CD14-positive monocyte (primary cell): ENCODE measurements at regions not wholly inside any gene's neighbourhood (a gene's known extent, or its start where the extent isn't known, plus 50 kb on each side); places are given as distances from the start of the nearest gene placed in this dataset.

Source experiments
- DNase-seq, 3 donors: peaks; one replicate each; pipeline ENCODE4 v3.0.0-alpha.2; 2011 to 2022
- H2AFZ ChIP-seq: 2 replicates; pipeline ENCODE4 v1.6.0; 2012; ENCODE audit warnings: mild to moderate bottlenecking, low read depth, low read length, inconsistent platforms; ENCODE audit not compliant: insufficient read depth, poor library complexity, severe bottlenecking
- H3K27ac ChIP-seq, 2 donors: 1 replicate in 1 of 2; 2 replicates in 1 of 2; pipeline ENCODE4 v1.5.1; 2012 to 2013; ENCODE audit warnings: low read length in 2 of 2, control low read depth in 1 of 2, inconsistent platforms in 1 of 2, low read depth in 1 of 2, mild to moderate bottlenecking in 1 of 2
- H3K27me3 ChIP-seq, 2 donors: one replicate each; pipeline versions ENCODE4 v1.6.0 to v1.6.1; 2011 to 2013; ENCODE audit warnings: low read length in 2 of 2; ENCODE audit not compliant: control insufficient read depth in 2 of 2, insufficient read depth in 2 of 2
- H3K36me3 ChIP-seq, 2 donors: replicated peaks in 1 of 2; 1 replicate in 1 of 2; 2 replicates in 1 of 2; pipeline versions ENCODE4 v1.5.1 to v1.6.1; 2012 to 2013; ENCODE audit warnings: low read length in 2 of 2, control low read depth in 1 of 2, inconsistent platforms in 1 of 2, mild to moderate bottlenecking in 1 of 2; ENCODE audit not compliant: insufficient read depth in 2 of 2, control insufficient read depth in 1 of 2
- H3K4me1 ChIP-seq, 2 donors: 1 replicate in 1 of 2; 2 replicates in 1 of 2; pipeline versions ENCODE4 v1.5.1 to v1.6.1; 2012 to 2013; ENCODE audit warnings: low read length in 2 of 2, control low read depth in 1 of 2, inconsistent platforms in 1 of 2, mild to moderate bottlenecking in 1 of 2, moderate library complexity in 1 of 2; ENCODE audit not compliant: insufficient read depth in 2 of 2, control insufficient read depth in 1 of 2
- H3K4me2 ChIP-seq: replicated peaks from 2 replicates; pipeline ENCODE3; 2012; ENCODE audit warnings: low read length, moderate library complexity, mild to moderate bottlenecking; ENCODE audit not compliant: poor library complexity, severe bottlenecking; ENCODE audit errors: extremely low read depth
- H3K4me3 ChIP-seq, 3 experiments: fragments of 200-600 bp in 1 of 3; sonication (generic) in 1 of 3; replicated peaks in 1 of 3; 1 replicate in 2 of 3; 2 replicates in 1 of 3; pipeline ENCODE4 v1.5.1; 2011 to 2013; ENCODE audit warnings: low read length in 3 of 3, mild to moderate bottlenecking in 3 of 3, control low read depth in 2 of 3, low read depth in 2 of 3, inconsistent platforms in 1 of 3, moderate library complexity in 1 of 3
- H3K79me2 ChIP-seq: 2 replicates; pipeline ENCODE4 v1.6.0; 2012; ENCODE audit warnings: mild to moderate bottlenecking, control low read depth, inconsistent platforms, low read length, moderate library complexity; ENCODE audit not compliant: insufficient read depth
- H3K9ac ChIP-seq: 2 replicates; pipeline ENCODE4 v1.6.0; 2017; ENCODE audit warnings: low read length, mild to moderate bottlenecking; ENCODE audit not compliant: insufficient read depth, poor library complexity, severe bottlenecking
- H3K9me3 ChIP-seq, 2 donors: replicated peaks in 1 of 2; 1 replicate in 1 of 2; 2 replicates in 1 of 2; pipeline versions ENCODE4 v1.5.1 to v1.6.1; 2012 to 2013; ENCODE audit warnings: low read length in 2 of 2, control low read depth in 1 of 2; ENCODE audit not compliant: control insufficient read depth in 1 of 2, insufficient read depth in 1 of 2
- H4K20me1 ChIP-seq: 2 replicates; pipeline ENCODE4 v1.6.0; 2012; ENCODE audit warnings: mild to moderate bottlenecking, low read length, control low read depth, moderate library complexity; ENCODE audit not compliant: insufficient read depth
- H3K27ac Mint-ChIP-seq, 7 donors: one replicate each; pipeline ENCODE4 v1.8.0; 2020; ENCODE audit warnings: mild to moderate bottlenecking in 7 of 7, mixed read lengths in 7 of 7, moderate library complexity in 6 of 7, inconsistent platforms in 2 of 7
- H3K27me3 Mint-ChIP-seq, 3 donors: one replicate each; pipeline ENCODE4 v1.8.0; 2021 to 2022; ENCODE audit warnings: low read depth in 3 of 3, mild to moderate bottlenecking in 3 of 3, mixed read lengths in 3 of 3, moderate library complexity in 3 of 3, inconsistent platforms in 1 of 3
- H3K36me3 Mint-ChIP-seq, 2 donors: one replicate each; pipeline ENCODE4 v1.8.0; 2020; ENCODE audit warnings: mixed read lengths in 2 of 2, inconsistent platforms in 1 of 2, mild to moderate bottlenecking in 1 of 2
- H3K4me1 Mint-ChIP-seq: one replicate; pipeline ENCODE4 v1.8.0; 2020; ENCODE audit warnings: mild to moderate bottlenecking, mixed read lengths
- H3K4me3 Mint-ChIP-seq, 2 donors: one replicate each; pipeline ENCODE4 v1.8.0; 2020; ENCODE audit warnings: mild to moderate bottlenecking in 2 of 2, mixed read lengths in 2 of 2, moderate library complexity in 1 of 2
- H3K9me3 Mint-ChIP-seq, 7 donors: one replicate each; pipeline ENCODE4 v1.8.0; 2020 to 2022; ENCODE audit warnings: mixed read lengths in 7 of 7, mild to moderate bottlenecking in 6 of 7, moderate library complexity in 6 of 7, inconsistent platforms in 2 of 7
- WGBS: methylation state at CpG from one replicate; pipeline ENCODE4 v1.1.5; 2013; ENCODE audit warnings: missing lambda C conversion rate; ENCODE audit not compliant: insufficient coverage; 5-methylcytosine and 5-hydroxymethylcytosine counted together
- intact Hi-C, 2 donors: fragments of 100-400 bp; cut with micrococcal nuclease; formaldehyde crosslinking; loops; one replicate each; pipeline versions ENCODE4 v1.15.0 to v1.15.1; 2023
- TF ChIP-seq, protein P1 (sequence below): fragments of 200-600 bp; IDR thresholded peaks from one replicate; pipeline ENCODE4 v1.8.0; 2022; ENCODE audit warnings: antibody characterized with exemption, mild to moderate bottlenecking

DNA sequence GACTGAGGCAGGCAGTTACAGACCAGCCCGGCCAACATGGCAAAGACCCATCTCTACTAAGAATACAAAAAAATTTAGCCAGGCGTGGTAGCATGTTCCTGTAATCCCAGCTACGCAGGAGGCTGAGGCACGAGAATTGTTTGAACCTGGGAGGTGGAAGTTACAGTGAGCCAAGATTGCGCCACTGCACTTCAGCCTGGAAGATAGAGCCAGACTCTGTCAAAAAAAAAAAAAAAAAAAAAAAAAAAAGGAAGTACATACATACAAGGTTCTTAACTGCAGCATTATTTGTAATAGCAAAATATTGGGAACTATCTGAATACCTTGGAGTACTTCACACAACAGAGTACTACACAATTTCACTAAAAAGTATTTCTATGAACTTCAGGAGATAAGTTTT lies 183.5 kb upstream of the OLIG3 start:
- Histone ChIP-seq H3K36me3 (no peaks in the 10 kb centered on the region), H2AFZ (no peak overlapping the region), H3K4me3 (no peak overlapping the region), H3K9me3 (no peaks in the 10 kb centered on the region), H3K4me2 (peak overlapping the region; percentile 6), H3K9ac (no peak overlapping the region), H3K79me2 (no peaks in the 10 kb centered on the region), H4K20me1 (no peaks in the 10 kb centered on the region), H3K27me3 (no peaks in the 10 kb centered on the region), H3K27ac (no peak overlapping the region), H3K4me1 (peaks cover 24 to 37% of the 10 kb centered on the region in 2 donors)
- TF ChIP-seq, protein P1, sequence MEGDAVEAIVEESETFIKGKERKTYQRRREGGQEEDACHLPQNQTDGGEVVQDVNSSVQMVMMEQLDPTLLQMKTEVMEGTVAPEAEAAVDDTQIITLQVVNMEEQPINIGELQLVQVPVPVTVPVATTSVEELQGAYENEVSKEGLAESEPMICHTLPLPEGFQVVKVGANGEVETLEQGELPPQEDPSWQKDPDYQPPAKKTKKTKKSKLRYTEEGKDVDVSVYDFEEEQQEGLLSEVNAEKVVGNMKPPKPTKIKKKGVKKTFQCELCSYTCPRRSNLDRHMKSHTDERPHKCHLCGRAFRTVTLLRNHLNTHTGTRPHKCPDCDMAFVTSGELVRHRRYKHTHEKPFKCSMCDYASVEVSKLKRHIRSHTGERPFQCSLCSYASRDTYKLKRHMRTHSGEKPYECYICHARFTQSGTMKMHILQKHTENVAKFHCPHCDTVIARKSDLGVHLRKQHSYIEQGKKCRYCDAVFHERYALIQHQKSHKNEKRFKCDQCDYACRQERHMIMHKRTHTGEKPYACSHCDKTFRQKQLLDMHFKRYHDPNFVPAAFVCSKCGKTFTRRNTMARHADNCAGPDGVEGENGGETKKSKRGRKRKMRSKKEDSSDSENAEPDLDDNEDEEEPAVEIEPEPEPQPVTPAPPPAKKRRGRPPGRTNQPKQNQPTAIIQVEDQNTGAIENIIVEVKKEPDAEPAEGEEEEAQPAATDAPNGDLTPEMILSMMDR: no peak
- H3K36me3 Mint-ChIP-seq: no peaks in the 10 kb centered on the region
- H3K9me3 Mint-ChIP-seq: no peaks in the 10 kb centered on the region
- peak overlapping the region in 6 of 7 donors; percentile 74 to 85 (median 83) for H3K27ac Mint-ChIP-seq
- peaks cover 0 to 2% (median 2%) of the 10 kb centered on the region in 3 donors for H3K27me3 Mint-ChIP-seq
- peaks cover 34% of the 10 kb centered on the region for H3K4me1 Mint-ChIP-seq
- peak; percentile 65 to 86 (median 80) for DNase-seq
- intact Hi-C loops: no loop called here
- no CpG with 5 or more reads among the region's 5 CpGs for WGBS
- no peak overlapping the region for H3K4me3 Mint-ChIP-seq

DNA sequence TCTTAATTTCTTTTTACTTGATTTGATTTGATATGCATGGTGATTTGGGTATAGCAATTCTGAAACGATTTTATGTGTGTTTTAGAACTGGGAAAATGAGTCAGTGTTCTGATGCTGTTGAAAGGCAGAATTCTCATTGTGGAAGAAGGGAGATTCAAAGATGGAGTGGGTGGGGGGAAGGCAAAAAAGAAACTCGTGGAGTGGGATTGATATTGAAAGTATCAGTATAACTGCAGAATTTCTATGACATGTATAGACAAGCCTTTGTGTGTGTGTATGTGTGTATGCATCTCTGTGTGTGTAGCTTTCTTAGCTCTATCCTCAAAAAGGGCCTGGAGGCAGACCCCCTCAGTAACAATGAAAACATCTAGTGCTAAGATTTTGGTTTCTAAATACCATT lies 184.3 kb upstream of the OLIG3 start:
- no peak overlapping the region for H3K4me3 Mint-ChIP-seq
- no peaks in the 10 kb centered on the region for H3K79me2 ChIP-seq
- H3K4me2 ChIP-seq: no peak overlapping the region
- no peak overlapping the region for H2AFZ ChIP-seq
- H3K9ac ChIP-seq: no peak overlapping the region
- H3K27me3 ChIP-seq: no peaks in the 10 kb centered on the region
- H3K27ac Mint-ChIP-seq: peak overlapping the region in 5 of 7 donors; percentile 14 to 74 (median 17)
- H4K20me1 ChIP-seq: no peaks in the 10 kb centered on the region
- no peaks in the 10 kb centered on the region for H3K9me3 ChIP-seq
- 90% methylated on average over 2 of the region's 2 CpGs for WGBS
- H3K36me3 Mint-ChIP-seq: no peaks in the 10 kb centered on the region
- intact Hi-C loops: no loop called here
- peaks cover 24 to 37% of the 10 kb centered on the region in 2 donors for H3K4me1 ChIP-seq
- peaks cover 34% of the 10 kb centered on the region for H3K4me1 Mint-ChIP-seq
- H3K4me3 ChIP-seq: no peak overlapping the region
- H3K27ac ChIP-seq: no peak overlapping the region
- H3K36me3 ChIP-seq: no peaks in the 10 kb centered on the region
- no peak for DNase-seq
- peaks cover 0 to 5% (median 2%) of the 10 kb centered on the region in 3 donors for H3K27me3 Mint-ChIP-seq
- no peaks in the 10 kb centered on the region for H3K9me3 Mint-ChIP-seq
- TF ChIP-seq, protein P1: no peak
